ENCODE measurements at regions not wholly inside any gene's neighbourhood (a gene's known extent, or its start where the extent isn't known, plus 50 kb on each side); places are given as distances from the start of the nearest gene placed in this dataset.

GRCh38 chr7:145735061-145735460 lies 381.5 kb upstream of the CNTNAP2 start:
- TF ChIP-seq CTBP1 (IDR thresholded peaks at IDR 0.05; ENCODE audit: borderline replicate concordance) = no peak
- TF ChIP-seq ARNT (IDR thresholded peaks at IDR 0.05) = no peak
- no peak for TF ChIP-seq FOXM1 (IDR thresholded peaks at IDR 0.05; ENCODE audit: borderline replicate concordance)
- TF ChIP-seq SUZ12 (IDR thresholded peaks at IDR 0.05) = no peak
- TF ChIP-seq ZNF384 (IDR thresholded peaks at IDR 0.05) = no peak
- TF ChIP-seq SP1 (IDR thresholded peaks at IDR 0.05) = no peak
